HepG2 (cell line): ENCODE measurements at regions not wholly inside any gene's neighbourhood (a gene's known extent, or its start where the extent isn't known, plus 50 kb on each side); places are given as distances from the start of the nearest gene placed in this dataset.

Source experiments
- ATAC-seq: fragments of 200-7000 bp; cut with Tn5 transposase; 3 replicates; pipeline ENCODE4 v1.9.1; 2020; ENCODE audit warnings: mild to moderate bottlenecking, moderate library complexity
- BruUV-seq: library from RNA; stranded (reverse); fragments of 400-500 nt; replicated peaks from 2 replicates; lab custom pipeline; 2021; lab: Mats Ljungman, UMichigan
- CTCF ChIA-PET: fragments of 300-600 bp; formaldehyde crosslinking; extraction: SDS; loops from one replicate; lab custom pipeline; 2021; ENCODE audit warnings: low total read pairs, inconsistent platforms, low intra/inter-chr PET ratio; lab: Yijun Ruan, JAX
- POLR2A ChIA-PET: fragments of 350-600 bp; sonication (Branson Sonifier 250); formaldehyde crosslinking; loops from one replicate; lab custom pipeline; 2020; ENCODE audit warnings: antibody characterized with exemption, inconsistent platforms; lab: Yijun Ruan, JAX
- DNase-seq: peaks from one replicate; pipeline ENCODE4 v3.0.0-alpha.2; 2015; ENCODE audit warnings: low spot score
- FAIRE-seq: peaks from 3 replicates; lab custom pipeline; 2011; peaks lifted over from hg19 to GRCh38; lab: Jason Lieb, UNC
- H2AFZ ChIP-seq: one replicate; pipeline ENCODE4 v1.6.1; 2011; ENCODE audit warnings: low read length, inconsistent platforms
- H3K27ac ChIP-seq: fragments of 300-600 bp; 3 replicates; pipeline ENCODE4 v1.8.0; 2011; ENCODE audit warnings: mixed run types, mild to moderate bottlenecking, mixed read lengths, low read length, inconsistent platforms; ENCODE audit not compliant: insufficient read depth; ENCODE audit errors: extremely low read length
- H3K27me3 ChIP-seq, 2 experiments: fragments of 200-600 bp in 1 of 2; 2 replicates in 1 of 2; 3 replicates in 1 of 2; pipeline versions ENCODE4 v1.6.0 to v1.8.0; 2011; ENCODE audit warnings: low read length in 2 of 2, mild to moderate bottlenecking in 2 of 2, moderate library complexity in 2 of 2, inconsistent platforms in 1 of 2; ENCODE audit not compliant: insufficient read depth in 2 of 2, control insufficient read depth in 1 of 2
- H3K36me3 ChIP-seq, 2 experiments: fragments of 200-600 bp in 1 of 2; replicated peaks in 1 of 2; 2 replicates in 1 of 2; 3 replicates in 1 of 2; pipeline versions ENCODE4 v1.5.1 to v1.8.0; 2011; ENCODE audit warnings: low read length in 2 of 2, inconsistent platforms in 1 of 2; ENCODE audit not compliant: insufficient read depth in 2 of 2, control insufficient read depth in 1 of 2
- H3K4me1 ChIP-seq: 2 replicates; pipeline ENCODE4 v1.5.1; 2012; ENCODE audit warnings: low read length, inconsistent platforms; ENCODE audit not compliant: insufficient read depth
- H3K4me2 ChIP-seq: 2 replicates; pipeline ENCODE4 v1.6.0; 2011; ENCODE audit warnings: low read depth, low read length, inconsistent platforms
- H3K4me3 ChIP-seq, 3 experiments: fragments of 200-600 bp in 1 of 3; sonication (generic), shearing (Covaris generic) in 1 of 3; replicated peaks in 1 of 3; 2 replicates each; pipeline ENCODE4 v1.5.1; 2011 to 2016; ENCODE audit warnings: low read length in 3 of 3, inconsistent platforms in 2 of 3, low read depth in 2 of 3, mild to moderate bottlenecking in 2 of 3, control low read depth in 1 of 3, mixed read lengths in 1 of 3; ENCODE audit not compliant: insufficient read depth in 1 of 3
- H3K79me2 ChIP-seq: one replicate; pipeline ENCODE4 v1.6.1; 2011; ENCODE audit warnings: low read length, inconsistent platforms; ENCODE audit not compliant: insufficient read depth
- H3K9ac ChIP-seq: 2 replicates; pipeline ENCODE4 v1.6.0; 2011; ENCODE audit warnings: mild to moderate bottlenecking, low read depth, low read length, inconsistent platforms; ENCODE audit not compliant: insufficient read depth
- H3K9me3 ChIP-seq: 2 replicates; pipeline ENCODE4 v1.5.1; 2012; ENCODE audit warnings: mild to moderate bottlenecking, low read length
- H4K20me1 ChIP-seq: 2 replicates; pipeline ENCODE4 v1.6.0; 2011; ENCODE audit warnings: inconsistent platforms, mild to moderate bottlenecking, low read length, moderate library complexity; ENCODE audit not compliant: insufficient read depth
- CC2D1A ChIP-seq: sonication (generic); formaldehyde crosslinking; IDR thresholded peaks from 2 replicates; pipeline ENCODE4 v1.8.1; 2023; ENCODE audit warnings: mild to moderate bottlenecking, missing genetic modification reagents
- E2F5 ChIP-seq: sonication (generic); formaldehyde crosslinking; conservative IDR thresholded peaks from 2 replicates; pipeline ENCODE4 v1.4.0; 2020; ENCODE audit warnings: missing genetic modification reagents
- GABPB1 ChIP-seq: IDR thresholded peaks from 2 replicates; pipeline ENCODE4 v1.6.1; 2016; ENCODE audit warnings: mild to moderate bottlenecking, missing genetic modification reagents, moderate library complexity, missing compliant biosample characterization
- KAT7 ChIP-seq: IDR thresholded peaks from 2 replicates; pipeline ENCODE4 v1.6.1; 2018; ENCODE audit warnings: borderline replicate concordance, missing compliant biosample characterization
- MATR3 ChIP-seq: sonication (generic); formaldehyde crosslinking; IDR thresholded peaks from 2 replicates; pipeline ENCODE4 v1.4.0; 2020; ENCODE audit warnings: missing genetic modification reagents
- RBAK ChIP-seq: sonication (generic); formaldehyde crosslinking; IDR thresholded peaks from 2 replicates; pipeline ENCODE4 v1.5.1; 2020; ENCODE audit warnings: mild to moderate bottlenecking, missing genetic modification reagents
- STAG1 ChIP-seq: sonication (generic); formaldehyde crosslinking; IDR thresholded peaks from 2 replicates; pipeline ENCODE4 v1.4.0; 2020; ENCODE audit warnings: missing genetic modification reagents
- ZBTB40 ChIP-seq, 2 experiments: fragments of 450-650 bp in 1 of 2; sonication (generic) in 1 of 2; formaldehyde crosslinking in 1 of 2; IDR thresholded peaks; 2 replicates each; pipeline versions ENCODE4 v1.6.1 to v1.8.0; 2016 to 2022; ENCODE audit warnings: antibody characterized with exemption in 1 of 2, mild to moderate bottlenecking in 1 of 2, missing genetic modification reagents in 1 of 2
- ZNF839 ChIP-seq: sonication (generic); formaldehyde crosslinking; IDR thresholded peaks from 2 replicates; pipeline ENCODE4 v1.4.0; 2020; ENCODE audit warnings: missing genetic modification reagents, mild to moderate bottlenecking, borderline replicate concordance
- WGBS: methylation state at CpG from one replicate; pipeline ENCODE4 v1.1.6; 2017; ENCODE audit warnings: low lambda C conversion rate; 5-methylcytosine and 5-hydroxymethylcytosine counted together
- in situ Hi-C: cut with HindIII; loops from 2 replicates; pipeline ENCODE4 v1.10.0; 2017; ENCODE audit warnings: low pct_unique_long_range_greater_than_20kb; ENCODE audit not compliant: extremely low pct_ligation_motif_present
- intact Hi-C: fragments of 100-400 bp; cut with micrococcal nuclease; formaldehyde crosslinking; loops from one replicate; pipeline ENCODE4 v1.10.0; 2022; ENCODE audit not compliant: unreplicated experiment
- TF ChIP-seq, protein P1 (sequence below): sonication (generic); formaldehyde crosslinking; IDR thresholded peaks from 2 replicates; pipeline ENCODE4 v1.5.0; 2020; ENCODE audit warnings: mild to moderate bottlenecking, missing genetic modification reagents, moderate library complexity

GRCh38 chr7:28298870-28299518 lies 113.3 kb upstream of the CREB5 start:
- no peak overlapping the region for H3K4me2 ChIP-seq
- in situ Hi-C loops, result no loop called here
- no peak overlapping the region for H3K4me3 ChIP-seq
- FAIRE-seq, result peak; percentile 48
- no peaks in the 10 kb centered on the region; a peak in 1 of 5 replicates for H3K27me3 ChIP-seq
- peak; percentile 80 for ATAC-seq
- CTCF ChIA-PET, result interaction anchor here (1.5 kb wide), 1 partner anchor 328 kb away, joined by 3 read pairs; no protein-coding TSS in a partner anchor
- H3K4me1 ChIP-seq, result no peaks in the 10 kb centered on the region
- H3K36me3 ChIP-seq, result no peaks in the 10 kb centered on the region
- DNase-seq, result peak; percentile 29
- no peak overlapping the region for H3K27ac ChIP-seq
- no peaks in the 10 kb centered on the region for H3K9me3 ChIP-seq
- H3K9ac ChIP-seq, result no peak overlapping the region
- BruUV-seq, result no TSS peak
- no peaks in the 10 kb centered on the region for H3K79me2 ChIP-seq
- WGBS, result 1% methylated on average over 7 of the region's 7 CpGs
- POLR2A ChIA-PET, result no interaction called here
- intact Hi-C loops, result loop anchor here (1.0 kb wide), 1 partner anchor 327 kb away; no protein-coding TSS in a partner anchor
- H4K20me1 ChIP-seq, result no peaks in the 10 kb centered on the region
- no peak overlapping the region for H2AFZ ChIP-seq
- TF ChIP-seq MATR3 (CRISPR knock-in tag), result no peak
- TF ChIP-seq RBAK (CRISPR knock-in tag), result no peak
- no peak for TF ChIP-seq E2F5
- no peak for TF ChIP-seq ZNF839
- TF ChIP-seq, protein P1, sequence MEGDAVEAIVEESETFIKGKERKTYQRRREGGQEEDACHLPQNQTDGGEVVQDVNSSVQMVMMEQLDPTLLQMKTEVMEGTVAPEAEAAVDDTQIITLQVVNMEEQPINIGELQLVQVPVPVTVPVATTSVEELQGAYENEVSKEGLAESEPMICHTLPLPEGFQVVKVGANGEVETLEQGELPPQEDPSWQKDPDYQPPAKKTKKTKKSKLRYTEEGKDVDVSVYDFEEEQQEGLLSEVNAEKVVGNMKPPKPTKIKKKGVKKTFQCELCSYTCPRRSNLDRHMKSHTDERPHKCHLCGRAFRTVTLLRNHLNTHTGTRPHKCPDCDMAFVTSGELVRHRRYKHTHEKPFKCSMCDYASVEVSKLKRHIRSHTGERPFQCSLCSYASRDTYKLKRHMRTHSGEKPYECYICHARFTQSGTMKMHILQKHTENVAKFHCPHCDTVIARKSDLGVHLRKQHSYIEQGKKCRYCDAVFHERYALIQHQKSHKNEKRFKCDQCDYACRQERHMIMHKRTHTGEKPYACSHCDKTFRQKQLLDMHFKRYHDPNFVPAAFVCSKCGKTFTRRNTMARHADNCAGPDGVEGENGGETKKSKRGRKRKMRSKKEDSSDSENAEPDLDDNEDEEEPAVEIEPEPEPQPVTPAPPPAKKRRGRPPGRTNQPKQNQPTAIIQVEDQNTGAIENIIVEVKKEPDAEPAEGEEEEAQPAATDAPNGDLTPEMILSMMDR (CRISPR knock-in tag), result peak; percentile 43
- TF ChIP-seq CC2D1A (CRISPR knock-in tag), result no peak
- no peak for TF ChIP-seq ZBTB40 (IDR thresholded peaks at IDR 0.05)
- TF ChIP-seq ZBTB40 (CRISPR knock-in tag; IDR thresholded peaks at IDR 0.05), result no peak
- TF ChIP-seq KAT7, result no peak
- peak; percentile 38; the same call in 1 of the 2 replicates for TF ChIP-seq STAG1
- no peak for TF ChIP-seq GABPB1 (CRISPR knock-in tag)
